Activated CD8-positive, alpha-beta memory T cell treated with anti-CD3 and anti-CD28 coated beads, Interleukin-2, amount 50 U/mL, for 1 hour (primary cell): ENCODE measurements at regions not wholly inside any gene's neighbourhood (a gene's known extent, or its start where the extent isn't known, plus 50 kb on each side); places are given as distances from the start of the nearest gene placed in this dataset.

Experiments
- DNase-seq: peaks from one replicate; pipeline ENCODE4 v3.0.0-alpha.2; 2020; ENCODE audit errors: extremely low read depth

DNA sequence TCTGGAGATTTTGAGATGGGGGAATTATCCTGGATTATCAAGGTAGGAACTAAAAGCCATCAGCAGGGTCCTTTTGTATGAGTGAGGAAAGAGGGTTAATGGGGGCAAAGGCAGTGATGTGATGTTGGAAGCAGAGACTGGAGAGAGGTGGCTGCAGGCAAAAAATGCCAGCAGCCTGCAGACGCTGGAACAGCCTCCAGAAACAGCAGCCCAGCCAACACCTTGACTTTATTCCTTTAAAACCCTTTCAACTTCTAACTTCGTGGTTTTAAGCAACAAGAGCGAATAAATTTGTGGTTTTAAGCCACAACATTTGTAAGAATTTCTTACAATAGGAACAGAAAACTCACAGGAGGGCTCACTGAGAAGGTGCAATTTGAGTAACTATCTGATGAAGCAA, 523.1 kb upstream of the HS6ST1 start:
- no peak for DNase-seq

- DNase-seq, result no peak
Observed at GRCh38 chr2:128867311-128867710, 548.6 kb upstream of the HS6ST1 start.

- no peak for DNase-seq
Observed at GRCh38 chr2:128867936-128868636, 549.4 kb upstream of the HS6ST1 start.

DNA sequence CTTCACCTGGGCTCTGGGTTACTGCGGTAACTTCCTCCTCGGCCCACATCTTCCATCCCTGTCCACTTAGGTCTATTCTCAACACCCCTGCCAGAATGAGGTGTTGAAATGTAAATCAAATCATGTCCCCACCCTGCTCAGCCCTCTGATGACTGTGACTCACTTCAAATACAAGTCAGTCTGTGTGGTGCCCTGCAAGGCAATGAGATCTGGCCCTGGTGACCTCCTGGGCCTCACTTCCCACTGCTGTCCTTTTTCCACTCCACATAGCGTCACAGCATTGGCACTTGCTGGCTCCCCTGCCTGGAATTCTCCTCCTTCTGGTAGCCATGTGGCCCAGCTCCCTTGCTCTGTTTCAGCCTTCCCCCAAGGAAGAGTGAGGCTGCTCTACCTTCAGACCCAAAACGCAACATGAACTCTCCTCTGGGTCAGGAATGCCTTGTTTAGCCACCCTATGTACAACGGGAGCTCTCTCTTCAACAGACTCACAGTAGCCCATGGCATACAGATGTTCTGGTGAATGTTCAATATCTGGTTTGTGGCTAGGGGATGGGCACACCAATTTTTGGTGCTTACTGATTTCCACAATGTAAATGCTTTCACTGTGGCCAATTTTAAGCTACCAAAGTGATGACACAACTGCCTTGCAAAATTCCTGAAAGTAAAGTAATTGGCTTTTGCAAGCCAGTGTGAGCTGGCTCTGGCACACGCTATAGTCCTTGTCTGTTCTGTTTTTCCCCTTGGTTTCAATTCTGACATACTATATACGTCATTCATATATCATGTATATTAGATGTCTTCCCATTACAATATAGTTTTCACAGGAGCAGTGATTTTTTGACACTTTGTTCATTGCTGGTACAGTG, 550.3 kb upstream of the HS6ST1 start:
- DNase-seq, result no peak

- no peak for DNase-seq
Observed at GRCh38 chr2:128874608-128875007, 555.9 kb upstream of the HS6ST1 start.

GRCh38 chr2:128876986-128877983, 558.6 kb upstream of the HS6ST1 start:
- no peak for DNase-seq

DNA sequence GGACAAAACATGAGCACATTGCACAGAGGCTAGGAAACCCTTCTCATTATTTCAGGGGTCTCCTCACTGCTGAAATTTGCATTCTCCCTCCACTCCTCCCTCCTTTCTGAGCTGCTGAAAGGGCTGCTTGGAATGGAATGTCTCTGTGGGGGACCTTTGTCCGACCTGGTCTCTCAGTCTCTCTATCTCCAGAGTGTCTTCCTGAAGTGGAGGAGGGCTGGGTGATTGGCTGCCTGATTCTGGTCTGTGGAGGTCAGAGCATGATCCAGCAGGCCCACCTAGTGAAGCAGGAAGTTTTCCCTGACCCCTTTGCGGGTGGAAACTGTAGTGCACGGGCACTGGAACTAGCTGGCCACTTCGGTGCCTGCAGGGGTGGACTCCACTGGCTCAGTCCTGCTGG, 560.5 kb upstream of the HS6ST1 start:
- DNase-seq, result no peak

GRCh38 chr2:128894896-128895295, 576.2 kb upstream of the HS6ST1 start:
- no peak for DNase-seq

- no peak for DNase-seq
Observed at GRCh38 chr2:128901572-128902391, 583.1 kb upstream of the HS6ST1 start.

- DNase-seq, result no peak
Observed at GRCh38 chr2:128903637-128904036, 585.0 kb upstream of the HS6ST1 start.

DNA sequence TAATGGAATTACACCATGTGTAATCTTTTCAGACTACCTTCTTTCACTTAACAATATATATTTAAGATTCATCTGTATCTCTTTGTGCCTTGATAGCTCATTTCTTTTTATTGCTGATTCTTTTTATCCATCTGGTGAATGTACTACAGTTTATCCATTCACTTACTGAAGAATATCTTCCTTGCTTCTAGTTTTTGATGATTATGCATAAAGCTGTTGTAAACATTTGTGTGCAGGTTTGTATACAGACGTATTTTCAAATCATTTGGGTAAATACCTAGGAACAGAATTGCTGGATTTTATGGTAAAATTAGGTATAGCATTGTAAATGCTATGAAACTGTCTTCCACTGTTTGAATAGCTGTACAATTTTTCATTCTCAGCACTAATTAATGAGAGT, 592.6 kb upstream of the HS6ST1 start:
- DNase-seq, result no peak

- no peak for DNase-seq
Observed at GRCh38 chr2:128914320-128914719, 595.7 kb upstream of the HS6ST1 start.

- no peak for DNase-seq
Observed at GRCh38 chr2:128921751-128922150, 603.1 kb upstream of the HS6ST1 start.

DNA sequence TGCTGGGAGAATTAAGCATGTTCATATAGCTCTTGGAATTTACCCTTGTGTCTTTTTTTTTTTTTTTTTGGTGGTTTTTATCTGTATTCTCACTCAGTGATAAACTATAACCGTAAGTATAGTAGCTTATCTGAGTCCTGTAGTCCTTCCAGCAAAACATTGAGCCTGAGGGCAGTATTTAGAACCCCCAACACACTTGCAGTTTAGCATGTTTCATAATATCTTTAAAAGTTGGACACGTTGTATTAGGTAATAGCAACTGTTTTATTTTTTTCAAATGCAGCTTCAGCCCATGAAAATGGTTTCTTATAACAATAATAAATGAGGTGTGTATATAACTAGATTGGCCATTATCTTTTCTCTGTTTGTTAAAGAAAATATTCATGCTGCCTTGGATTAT, 603.5 kb upstream of the HS6ST1 start:
- no peak for DNase-seq

GRCh38 chr2:128925631-128926030, 607.0 kb upstream of the HS6ST1 start:
- no peak for DNase-seq

DNA sequence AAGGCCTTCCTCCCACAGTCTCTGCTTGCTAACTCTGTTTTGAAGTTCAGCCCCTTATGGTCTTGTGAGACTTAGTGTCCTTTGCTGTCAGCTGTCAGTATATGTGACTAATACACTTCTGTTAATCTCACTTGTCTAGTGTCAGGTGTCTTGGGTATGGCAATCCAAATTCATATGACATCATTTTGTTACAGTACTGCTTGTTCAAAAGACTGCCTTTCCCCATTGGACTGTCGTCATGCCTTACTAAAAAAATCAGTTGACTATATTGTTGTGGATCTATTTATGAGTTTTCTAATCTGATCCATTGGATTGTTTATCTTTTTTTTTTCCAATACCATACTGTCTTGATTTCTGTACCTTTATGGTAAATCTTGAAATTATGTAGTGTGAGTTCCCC, 611.4 kb upstream of the HS6ST1 start:
- DNase-seq, result no peak

- no peak for DNase-seq
Observed at GRCh38 chr2:128940378-128940777, 621.7 kb upstream of the HS6ST1 start.

- no peak for DNase-seq
Observed at GRCh38 chr2:128941751-128942150, 623.1 kb upstream of the HS6ST1 start.

DNA sequence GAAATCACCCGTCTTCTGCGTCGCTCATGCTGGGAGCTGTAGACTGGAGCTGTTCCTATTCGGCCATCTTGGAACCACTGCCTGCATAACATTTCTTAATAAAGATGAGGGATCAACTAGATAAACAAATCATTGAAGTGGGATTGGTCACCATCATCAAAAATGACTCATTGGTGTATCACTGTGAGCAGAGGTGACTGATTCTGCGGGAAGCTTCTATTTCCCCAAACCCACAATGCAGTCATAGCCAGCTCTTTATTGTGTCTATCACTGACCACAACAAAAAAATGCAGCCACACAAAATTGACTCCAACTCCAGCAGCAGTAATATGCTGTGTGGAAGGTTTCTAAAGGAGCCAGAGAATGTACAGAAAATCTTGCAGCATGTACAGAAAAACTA, 630.7 kb upstream of the HS6ST1 start:
- no peak for DNase-seq

DNA sequence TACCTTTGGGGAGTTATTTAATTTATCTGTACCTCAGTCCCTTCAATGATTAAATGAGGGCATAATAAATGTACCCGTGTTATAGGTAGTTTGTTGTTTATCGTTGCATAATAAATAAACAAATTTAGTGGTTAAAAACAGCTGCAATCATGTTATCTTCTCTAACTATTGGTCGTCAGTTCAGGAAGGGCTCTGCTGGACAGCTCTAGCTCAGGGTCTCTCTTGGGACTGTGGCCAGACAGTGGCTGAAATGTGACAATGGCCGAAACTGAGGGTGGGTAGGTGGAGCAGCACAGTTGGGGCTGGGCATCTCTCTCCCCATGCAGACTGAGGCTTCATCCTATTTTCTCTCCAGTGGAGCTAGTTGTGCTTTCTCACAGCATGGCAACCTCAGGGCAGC, 632.1 kb upstream of the HS6ST1 start:
- DNase-seq, result no peak

DNA sequence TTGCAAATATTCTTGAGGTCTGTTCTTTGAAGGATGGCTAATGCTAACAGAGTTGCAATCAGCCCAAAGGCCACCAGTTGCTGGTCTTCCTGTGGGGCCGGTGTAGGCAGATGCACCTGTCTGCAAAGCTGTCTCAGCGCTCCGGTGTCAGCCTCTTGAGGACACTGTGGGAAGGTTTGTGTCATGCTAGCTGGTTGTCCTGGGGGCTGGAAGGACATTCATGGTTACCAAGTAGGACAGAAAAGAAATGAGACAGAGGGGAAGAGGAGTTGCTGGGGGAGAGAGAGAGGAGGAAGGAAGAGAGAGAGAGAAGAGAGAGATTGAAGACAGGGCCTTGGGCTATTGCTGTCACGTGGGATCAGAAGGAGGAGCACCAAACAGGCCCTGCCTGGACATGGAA, 639.6 kb upstream of the HS6ST1 start:
- DNase-seq, result no peak
